ENCODE measurements at regions not wholly inside any gene's neighbourhood (a gene's known extent, or its start where the extent isn't known, plus 50 kb on each side); places are given as distances from the start of the nearest gene placed in this dataset.
"Not testable (repeated sequence)": the region's sequence is repeated elsewhere in the genome, so short reads cannot be mapped to it uniquely, and the experiment has no call there.

DNA sequence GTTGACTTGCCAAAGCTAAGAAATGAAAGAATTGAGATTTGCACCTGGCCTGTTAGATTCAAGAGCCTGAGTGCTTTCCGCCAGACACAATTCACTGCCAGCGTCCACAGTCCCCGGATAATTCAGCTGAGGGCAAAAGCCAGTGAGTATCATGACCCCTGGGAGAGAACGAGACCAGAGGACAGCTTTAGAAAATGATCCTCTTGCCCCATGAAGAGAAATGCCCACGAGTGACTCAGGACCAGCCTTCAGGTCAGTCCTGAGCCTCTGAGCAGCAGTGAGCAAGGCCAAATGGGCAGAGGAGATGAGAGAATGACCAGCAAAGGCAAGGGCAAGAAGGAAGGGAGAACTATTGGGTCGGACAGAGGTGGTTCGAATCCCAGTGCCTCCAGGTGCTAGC, 273.5 kb downstream of the FAM43A start:
- H3K27ac ChIP-seq = no peak overlapping the region
- H3K9me3 ChIP-seq = no peaks in the 10 kb centered on the region
- H3K4me1 ChIP-seq = no peaks in the 10 kb centered on the region
- 52% methylated on average over 7 of the region's 7 CpGs for WGBS (ENCODE audit: missing lambda C conversion rate)
- H3K4me2 ChIP-seq = no peak overlapping the region
- FAIRE-seq = no peak
- CTCF ChIA-PET = interaction anchor here (1.2 kb wide), 1 partner anchor 277 kb away, joined by 3 read pairs; no protein-coding TSS in a partner anchor
- no peak for DNase-seq (ENCODE audit: low read depth in 1 of 2, low spot score in 1 of 2)
- POLR2A ChIA-PET = no interaction called here
- no peak for TF ChIP-seq POLR2AphosphoS2 (conservative IDR thresholded peaks at IDR 0.05; ENCODE audit: low read length)
- no peak for TF ChIP-seq HOXB13 (CRISPR knock-in tag; IDR thresholded peaks at IDR 0.05; ENCODE audit: low read depth)
- TF ChIP-seq KDM5A (IDR thresholded peaks at IDR 0.05) = no peak
- TF ChIP-seq MAZ (IDR thresholded peaks at IDR 0.05; ENCODE audit: borderline replicate concordance, low read depth, low read length) = no peak
- TF ChIP-seq, protein P1, sequence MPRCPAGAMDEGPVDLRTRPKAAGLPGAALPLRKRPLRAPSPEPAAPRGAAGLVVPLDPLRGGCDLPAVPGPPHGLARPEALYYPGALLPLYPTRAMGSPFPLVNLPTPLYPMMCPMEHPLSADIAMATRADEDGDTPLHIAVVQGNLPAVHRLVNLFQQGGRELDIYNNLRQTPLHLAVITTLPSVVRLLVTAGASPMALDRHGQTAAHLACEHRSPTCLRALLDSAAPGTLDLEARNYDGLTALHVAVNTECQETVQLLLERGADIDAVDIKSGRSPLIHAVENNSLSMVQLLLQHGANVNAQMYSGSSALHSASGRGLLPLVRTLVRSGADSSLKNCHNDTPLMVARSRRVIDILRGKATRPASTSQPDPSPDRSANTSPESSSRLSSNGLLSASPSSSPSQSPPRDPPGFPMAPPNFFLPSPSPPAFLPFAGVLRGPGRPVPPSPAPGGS (IDR thresholded peaks at IDR 0.05) = no peak
- TF ChIP-seq MYC (IDR thresholded peaks at IDR 0.05; ENCODE audit: borderline replicate concordance, low read length) = no peak
- no peak for TF ChIP-seq HEYL (CRISPR knock-in tag; IDR thresholded peaks at IDR 0.05)
- TF ChIP-seq PHF8 (IDR thresholded peaks at IDR 0.05; ENCODE audit: borderline replicate concordance, low read depth) = no peak
- no peak for TF ChIP-seq SMC3 (IDR thresholded peaks at IDR 0.05)
- no peak for TF ChIP-seq FOSB (CRISPR knock-in tag; IDR thresholded peaks at IDR 0.05)
- TF ChIP-seq, protein P2, sequence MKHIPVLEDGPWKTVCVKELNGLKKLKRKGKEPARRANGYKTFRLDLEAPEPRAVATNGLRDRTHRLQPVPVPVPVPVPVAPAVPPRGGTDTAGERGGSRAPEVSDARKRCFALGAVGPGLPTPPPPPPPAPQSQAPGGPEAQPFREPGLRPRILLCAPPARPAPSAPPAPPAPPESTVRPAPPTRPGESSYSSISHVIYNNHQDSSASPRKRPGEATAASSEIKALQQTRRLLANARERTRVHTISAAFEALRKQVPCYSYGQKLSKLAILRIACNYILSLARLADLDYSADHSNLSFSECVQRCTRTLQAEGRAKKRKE (CRISPR knock-in tag; IDR thresholded peaks at IDR 0.05; ENCODE audit: low read depth) = no peak
- no peak for ATAC-seq
- no peak overlapping the region for H3K4me3 ChIP-seq

DNA sequence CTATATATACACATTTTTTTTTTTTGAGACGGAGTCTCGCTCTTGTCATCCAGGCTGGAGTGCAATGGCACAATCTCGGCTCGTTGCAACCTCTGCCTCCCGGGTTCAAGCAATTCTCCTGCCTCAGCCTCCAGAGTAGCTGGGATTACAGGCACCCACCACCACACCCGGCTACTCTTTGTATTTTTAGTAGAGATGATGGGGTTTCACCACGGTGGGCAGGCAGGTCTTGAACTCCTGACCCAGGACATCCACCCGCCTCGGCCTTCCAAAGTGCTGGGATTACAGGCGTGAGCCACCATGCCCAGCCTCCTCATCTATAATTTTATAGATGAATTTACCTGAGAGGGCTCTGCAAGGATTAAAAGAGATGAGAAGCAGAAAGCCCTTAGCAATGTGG, 274.0 kb downstream of the FAM43A start:
- H3K4me3 ChIP-seq; ATAC-seq; H3K4me2 ChIP-seq; FAIRE-seq; DNase-seq (ENCODE audit: low read depth in 1 of 2, low spot score in 1 of 2); H3K27ac ChIP-seq; POLR2A ChIA-PET; H3K9me3 ChIP-seq; H3K4me1 ChIP-seq: not testable (repeated sequence)
- CTCF ChIA-PET = interaction anchor here (1.2 kb wide), 1 partner anchor 277 kb away, joined by 3 read pairs; no protein-coding TSS in a partner anchor
- 79% methylated on average over 9 of the region's 10 CpGs for WGBS (ENCODE audit: missing lambda C conversion rate)

DNA sequence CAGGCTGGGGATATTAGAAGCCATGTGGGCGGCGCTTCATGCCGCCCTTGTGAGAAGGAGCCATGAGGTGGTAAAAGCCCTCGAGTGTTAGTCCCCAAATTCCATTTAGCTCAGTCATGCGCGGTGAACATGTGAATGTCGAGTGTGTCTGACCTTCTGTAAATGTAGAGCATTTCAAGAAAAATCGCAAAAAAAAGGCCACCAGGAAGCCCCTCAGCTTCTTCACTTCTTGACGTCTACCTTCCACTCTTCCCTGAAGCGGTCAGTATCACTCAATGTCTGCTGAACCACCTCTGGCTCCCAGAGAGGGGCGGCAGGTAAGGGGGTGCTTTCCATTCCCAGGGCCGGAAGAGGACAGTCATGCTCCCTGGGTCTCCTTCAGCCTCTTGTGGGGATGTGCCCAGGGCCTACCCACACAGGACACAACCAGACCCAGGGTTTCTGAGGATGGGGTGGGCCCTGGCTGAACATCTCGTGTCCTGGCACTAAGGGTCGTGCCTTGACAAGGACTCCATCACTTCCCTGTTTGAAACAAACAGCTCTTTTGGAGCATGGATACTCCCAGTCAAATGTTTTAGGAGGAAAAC, 274.9 kb downstream of the FAM43A start:
- H3K9me3 ChIP-seq = no peaks in the 10 kb centered on the region
- no peak overlapping the region for H3K27ac ChIP-seq
- POLR2A ChIA-PET = no interaction called here
- no peak for DNase-seq (ENCODE audit: low read depth in 1 of 2, low spot score in 1 of 2)
- no peak for ATAC-seq
- H3K4me1 ChIP-seq = no peaks in the 10 kb centered on the region
- no peak for TF ChIP-seq SMC3 (IDR thresholded peaks at IDR 0.05)
- TF ChIP-seq EP300 (IDR thresholded peaks at IDR 0.05) = no peak
- TF ChIP-seq RNF2 (IDR thresholded peaks at IDR 0.05; ENCODE audit: borderline replicate concordance, low read depth) = no peak
- no peak for TF ChIP-seq CBX8 (IDR thresholded peaks at IDR 0.05)
- no peak for TF ChIP-seq RFX5 (IDR thresholded peaks at IDR 0.05)
- TF ChIP-seq FOXS1 (CRISPR knock-in tag; IDR thresholded peaks at IDR 0.05) = no peak
- no peak for TF ChIP-seq CBX2 (IDR thresholded peaks at IDR 0.05; ENCODE audit: borderline replicate concordance, low read depth)
- TF ChIP-seq, protein P3, sequence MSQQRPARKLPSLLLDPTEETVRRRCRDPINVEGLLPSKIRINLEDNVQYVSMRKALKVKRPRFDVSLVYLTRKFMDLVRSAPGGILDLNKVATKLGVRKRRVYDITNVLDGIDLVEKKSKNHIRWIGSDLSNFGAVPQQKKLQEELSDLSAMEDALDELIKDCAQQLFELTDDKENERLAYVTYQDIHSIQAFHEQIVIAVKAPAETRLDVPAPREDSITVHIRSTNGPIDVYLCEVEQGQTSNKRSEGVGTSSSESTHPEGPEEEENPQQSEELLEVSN (IDR thresholded peaks at IDR 0.05; ENCODE audit: borderline replicate concordance, low read depth) = no peak
- TF ChIP-seq, protein P4, sequence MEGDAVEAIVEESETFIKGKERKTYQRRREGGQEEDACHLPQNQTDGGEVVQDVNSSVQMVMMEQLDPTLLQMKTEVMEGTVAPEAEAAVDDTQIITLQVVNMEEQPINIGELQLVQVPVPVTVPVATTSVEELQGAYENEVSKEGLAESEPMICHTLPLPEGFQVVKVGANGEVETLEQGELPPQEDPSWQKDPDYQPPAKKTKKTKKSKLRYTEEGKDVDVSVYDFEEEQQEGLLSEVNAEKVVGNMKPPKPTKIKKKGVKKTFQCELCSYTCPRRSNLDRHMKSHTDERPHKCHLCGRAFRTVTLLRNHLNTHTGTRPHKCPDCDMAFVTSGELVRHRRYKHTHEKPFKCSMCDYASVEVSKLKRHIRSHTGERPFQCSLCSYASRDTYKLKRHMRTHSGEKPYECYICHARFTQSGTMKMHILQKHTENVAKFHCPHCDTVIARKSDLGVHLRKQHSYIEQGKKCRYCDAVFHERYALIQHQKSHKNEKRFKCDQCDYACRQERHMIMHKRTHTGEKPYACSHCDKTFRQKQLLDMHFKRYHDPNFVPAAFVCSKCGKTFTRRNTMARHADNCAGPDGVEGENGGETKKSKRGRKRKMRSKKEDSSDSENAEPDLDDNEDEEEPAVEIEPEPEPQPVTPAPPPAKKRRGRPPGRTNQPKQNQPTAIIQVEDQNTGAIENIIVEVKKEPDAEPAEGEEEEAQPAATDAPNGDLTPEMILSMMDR (IDR thresholded peaks at IDR 0.05) = no peak
- TF ChIP-seq HOXB13 (CRISPR knock-in tag; IDR thresholded peaks at IDR 0.05; ENCODE audit: low read depth) = no peak
- TF ChIP-seq KDM5A (IDR thresholded peaks at IDR 0.05) = no peak
- no peak for TF ChIP-seq NPAS2 (CRISPR knock-in tag; IDR thresholded peaks at IDR 0.05; ENCODE audit: borderline replicate concordance)
- no peak for TF ChIP-seq PHF8 (IDR thresholded peaks at IDR 0.05; ENCODE audit: borderline replicate concordance, low read depth)
- TF ChIP-seq NR3C1 (IDR thresholded peaks at IDR 0.05) = no peak
- no peak for TF ChIP-seq GATA3 (IDR thresholded peaks at IDR 0.05; ENCODE audit: borderline replicate concordance)
- TF ChIP-seq, protein P5, sequence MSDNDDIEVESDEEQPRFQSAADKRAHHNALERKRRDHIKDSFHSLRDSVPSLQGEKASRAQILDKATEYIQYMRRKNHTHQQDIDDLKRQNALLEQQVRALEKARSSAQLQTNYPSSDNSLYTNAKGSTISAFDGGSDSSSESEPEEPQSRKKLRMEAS (IDR thresholded peaks at IDR 0.05) = no peak
- H3K4me2 ChIP-seq = no peak overlapping the region
- no peak for FAIRE-seq
- WGBS (ENCODE audit: missing lambda C conversion rate) = 72% methylated on average over 12 of the region's 14 CpGs
- no peak overlapping the region for H3K4me3 ChIP-seq
- CTCF ChIA-PET = no interaction called here

Measured in A549 (cell line).